Esophagus muscularis mucosa (tissue), 4 donors: ENCODE measurements at regions not wholly inside any gene's neighbourhood (a gene's known extent, or its start where the extent isn't known, plus 50 kb on each side); places are given as distances from the start of the nearest gene placed in this dataset.

Experiments used
- EP300 ChIP-seq: sonication (generic); formaldehyde crosslinking; IDR thresholded peaks from one replicate; pipeline ENCODE4 v1.6.1; 2017; ENCODE audit warnings: antibody characterized with exemption
- POLR2A ChIP-seq: fragments of 450-650 bp; IDR thresholded peaks from one replicate; pipeline ENCODE4 v1.6.1; 2017; ENCODE audit warnings: antibody characterized with exemption, moderate library complexity, mild to moderate bottlenecking, low read depth
- POLR2AphosphoS5 ChIP-seq, 2 donors: sonication (generic); formaldehyde crosslinking; IDR thresholded peaks; one replicate each; pipeline ENCODE4 v1.6.1; 2017; ENCODE audit warnings: antibody characterized with exemption in 2 of 2
- TF ChIP-seq, protein P1 (sequence below), 3 experiments: fragments of 200-600 bp in 2 of 3; fragments of 450-650 bp in 1 of 3; sonication (generic) in 2 of 3; IDR thresholded peaks; one replicate each; pipeline ENCODE4 v1.5.1; 2017 to 2019; ENCODE audit warnings: antibody characterized with exemption in 3 of 3, mild to moderate bottlenecking in 2 of 3, moderate library complexity in 1 of 3

DNA sequence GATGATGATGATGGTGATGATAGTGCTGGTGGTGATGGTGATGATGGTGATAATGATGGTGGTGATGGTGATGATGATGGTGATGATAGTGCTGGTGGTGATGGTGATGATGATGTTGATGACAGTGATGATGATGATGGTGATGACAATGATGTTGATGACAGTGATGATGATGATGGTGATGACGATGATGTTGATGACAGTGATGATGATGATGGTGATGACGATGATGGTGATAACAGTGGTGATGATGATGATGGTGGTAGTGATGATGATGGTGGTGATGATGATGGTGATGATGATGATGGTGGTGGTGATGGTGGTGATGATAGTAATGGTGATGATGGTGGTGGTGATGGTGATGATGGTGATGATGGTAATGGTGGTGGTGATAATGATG is 80.1 kb upstream of the MXRA5 start:
- TF ChIP-seq, protein P1, sequence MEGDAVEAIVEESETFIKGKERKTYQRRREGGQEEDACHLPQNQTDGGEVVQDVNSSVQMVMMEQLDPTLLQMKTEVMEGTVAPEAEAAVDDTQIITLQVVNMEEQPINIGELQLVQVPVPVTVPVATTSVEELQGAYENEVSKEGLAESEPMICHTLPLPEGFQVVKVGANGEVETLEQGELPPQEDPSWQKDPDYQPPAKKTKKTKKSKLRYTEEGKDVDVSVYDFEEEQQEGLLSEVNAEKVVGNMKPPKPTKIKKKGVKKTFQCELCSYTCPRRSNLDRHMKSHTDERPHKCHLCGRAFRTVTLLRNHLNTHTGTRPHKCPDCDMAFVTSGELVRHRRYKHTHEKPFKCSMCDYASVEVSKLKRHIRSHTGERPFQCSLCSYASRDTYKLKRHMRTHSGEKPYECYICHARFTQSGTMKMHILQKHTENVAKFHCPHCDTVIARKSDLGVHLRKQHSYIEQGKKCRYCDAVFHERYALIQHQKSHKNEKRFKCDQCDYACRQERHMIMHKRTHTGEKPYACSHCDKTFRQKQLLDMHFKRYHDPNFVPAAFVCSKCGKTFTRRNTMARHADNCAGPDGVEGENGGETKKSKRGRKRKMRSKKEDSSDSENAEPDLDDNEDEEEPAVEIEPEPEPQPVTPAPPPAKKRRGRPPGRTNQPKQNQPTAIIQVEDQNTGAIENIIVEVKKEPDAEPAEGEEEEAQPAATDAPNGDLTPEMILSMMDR (IDR thresholded peaks at IDR 0.05): no peak
- TF ChIP-seq POLR2A (no peak), POLR2AphosphoS5 (IDR thresholded peaks at IDR 0.05) (no peak), EP300 (no peak)
